GM23338 (cell line): ENCODE measurements at regions not wholly inside any gene's neighbourhood (a gene's known extent, or its start where the extent isn't known, plus 50 kb on each side); places are given as distances from the start of the nearest gene placed in this dataset.

Experiments used
- ATAC-seq: fragments of 200-7000 bp; cut with Tn5 transposase; 3 replicates; pipeline ENCODE4 v1.9.1; 2020
- DNase-seq: peaks from one replicate; pipeline ENCODE4 v3.0.0-alpha.2; 2015; ENCODE audit warnings: low spot score
- H2AFZ ChIP-seq: fragments of 200-600 bp; sonication (generic); 2 replicates; pipeline ENCODE4 v1.8.0; 2016; ENCODE audit warnings: antibody characterized with exemption, mild to moderate bottlenecking, moderate library complexity
- H3F3A ChIP-seq: fragments of 200-600 bp; sonication (generic); replicated peaks from 2 replicates; pipeline ENCODE4 v1.8.0; 2017; ENCODE audit warnings: antibody characterized with exemption, mixed run types, low read depth
- H3K27ac ChIP-seq: fragments of 200-600 bp; sonication (generic); 2 replicates; pipeline ENCODE4 v1.6.1; 2016; ENCODE audit warnings: low read depth
- H3K27me3 ChIP-seq: fragments of 200-600 bp; sonication (generic); 2 replicates; pipeline ENCODE4 v1.8.0; 2016; ENCODE audit warnings: mild to moderate bottlenecking, mixed run types, moderate library complexity; ENCODE audit not compliant: insufficient read depth
- H3K36me3 ChIP-seq: fragments of 200-600 bp; sonication (generic); 2 replicates; pipeline ENCODE4 v1.8.0; 2016; ENCODE audit warnings: mild to moderate bottlenecking; ENCODE audit not compliant: insufficient read depth
- H3K4me1 ChIP-seq: fragments of 200-600 bp; sonication (generic); 2 replicates; pipeline ENCODE4 v1.8.0; 2016; ENCODE audit warnings: mild to moderate bottlenecking, moderate library complexity; ENCODE audit not compliant: insufficient read depth
- H3K4me2 ChIP-seq: fragments of 200-600 bp; sonication (generic); 2 replicates; pipeline ENCODE4 v1.7.1; 2017; ENCODE audit warnings: mixed run types
- H3K4me3 ChIP-seq: fragments of 200-600 bp; sonication (generic); 2 replicates; pipeline ENCODE4 v1.6.1; 2016; ENCODE audit warnings: mixed run types
- H3K79me2 ChIP-seq: fragments of 200-600 bp; sonication (generic); replicated peaks from 2 replicates; pipeline ENCODE4 v1.8.0; 2017; ENCODE audit warnings: mild to moderate bottlenecking; ENCODE audit not compliant: insufficient read depth
- H3K9me2 ChIP-seq: fragments of 200-600 bp; sonication (generic); 2 replicates; pipeline ENCODE4 v1.8.0; 2017; ENCODE audit not compliant: insufficient read depth
- H4K20me1 ChIP-seq: fragments of 200-600 bp; sonication (generic); replicated peaks from 2 replicates; pipeline ENCODE4 v1.8.0; 2017; ENCODE audit warnings: mild to moderate bottlenecking; ENCODE audit not compliant: insufficient read depth
- H3K27ac Mint-ChIP-seq: 2 replicates; pipeline ENCODE4 v1.8.0; 2020; ENCODE audit warnings: inconsistent platforms, mild to moderate bottlenecking, moderate library complexity, mixed read lengths
- H3K27me3 Mint-ChIP-seq: 3 replicates; pipeline ENCODE4 v1.8.0; 2022; ENCODE audit warnings: low read depth, mild to moderate bottlenecking, moderate library complexity, mixed read lengths, inconsistent platforms; ENCODE audit not compliant: insufficient read depth, poor library complexity
- H3K36me3 Mint-ChIP-seq: 3 replicates; pipeline ENCODE4 v1.8.0; 2021; ENCODE audit warnings: low read depth, mild to moderate bottlenecking, inconsistent platforms, moderate library complexity, mixed read lengths
- H3K4me1 Mint-ChIP-seq: 3 replicates; pipeline ENCODE4 v1.8.0; 2020; ENCODE audit warnings: mild to moderate bottlenecking, inconsistent platforms, mixed read lengths
- H3K4me3 Mint-ChIP-seq: 3 replicates; pipeline ENCODE4 v1.8.0; 2021; ENCODE audit warnings: moderate library complexity, mild to moderate bottlenecking, inconsistent platforms, mixed read lengths
- H3K9me3 Mint-ChIP-seq: 3 replicates; pipeline ENCODE4 v1.8.0; 2020; ENCODE audit warnings: moderate library complexity, mild to moderate bottlenecking, inconsistent platforms, mixed read lengths
- CREB1 ChIP-seq: fragments of 250-450 bp; sonication (Bioruptor Pico); IDR thresholded peaks from 2 replicates; pipeline ENCODE4 v1.5.0; 2020; ENCODE audit warnings: low read depth, mild to moderate bottlenecking, moderate library complexity
- EZH2phosphoT487 ChIP-seq: fragments of 200-600 bp; sonication (generic); IDR thresholded peaks from one replicate; pipeline ENCODE4 v1.8.1; 2018; ENCODE audit warnings: antibody characterized with exemption; ENCODE audit not compliant: unreplicated experiment
- JUNB ChIP-seq: IDR thresholded peaks from one replicate; pipeline ENCODE4 v1.6.1; 2016; ENCODE audit warnings: antibody characterized with exemption; ENCODE audit not compliant: unreplicated experiment
- NANOG ChIP-seq: IDR thresholded peaks from 2 replicates; pipeline ENCODE4 v1.6.1; 2016; ENCODE audit warnings: antibody characterized with exemption, borderline replicate concordance
- POLR2AphosphoS5 ChIP-seq: IDR thresholded peaks from 2 replicates; pipeline ENCODE4 v1.6.1; 2016; ENCODE audit warnings: antibody characterized with exemption, low read depth
- STAT1 ChIP-seq: IDR thresholded peaks from one replicate; pipeline ENCODE4 v1.6.1; 2016; ENCODE audit warnings: antibody characterized with exemption; ENCODE audit not compliant: unreplicated experiment
- ZNF114 ChIP-seq: fragments of 250-450 bp; sonication (Bioruptor Pico); IDR thresholded peaks from 2 replicates; pipeline ENCODE4 v1.5.0; 2020; ENCODE audit warnings: mild to moderate bottlenecking, moderate library complexity
- TF ChIP-seq, protein P1 (sequence below): fragments of 250-450 bp; sonication (Bioruptor Pico); IDR thresholded peaks from 2 replicates; pipeline ENCODE4 v1.5.0; 2020; ENCODE audit warnings: mild to moderate bottlenecking, moderate library complexity
- TF ChIP-seq, protein P2 (sequence below): IDR thresholded peaks from 2 replicates; pipeline ENCODE4 v1.6.1; 2016; ENCODE audit warnings: antibody characterized with exemption

DNA sequence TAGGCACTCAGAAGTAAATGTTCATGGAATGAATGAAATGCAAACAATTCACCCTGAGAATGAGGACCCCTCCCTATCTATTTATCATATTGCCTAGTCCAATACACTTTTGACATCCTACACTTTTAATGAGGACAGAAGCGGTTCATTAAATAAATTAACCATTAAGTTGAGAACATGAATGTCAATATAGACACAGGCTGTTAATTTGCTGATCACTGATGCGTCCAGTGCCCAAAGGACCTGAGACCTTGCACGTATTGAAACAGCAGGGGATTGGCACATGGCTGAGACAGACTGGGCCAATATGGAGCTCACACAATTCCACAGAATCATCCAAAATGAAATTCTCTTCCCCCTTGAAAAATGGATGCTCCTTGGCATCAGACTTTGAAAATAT, 430.0 kb downstream of the SLC4A3 start:
- Histone ChIP-seq H3K4me2 (no peak overlapping the region), H3K27ac (no peak overlapping the region), H3F3A (no peaks in the 10 kb centered on the region), H3K27me3 (no peaks in the 10 kb centered on the region), H3K4me1 (no peaks in the 10 kb centered on the region), H4K20me1 (no peaks in the 10 kb centered on the region), H3K79me2 (no peaks in the 10 kb centered on the region), H3K4me3 (no peak overlapping the region), H3K36me3 (no peaks in the 10 kb centered on the region), H3K9me2 (peaks cover 11% of the 10 kb centered on the region; the same call in 1 of the 2 replicates), H2AFZ (0 out of 2 replicates have a peak overlapping the region, but pooled peaks have one; percentile 16)
- H3K9me3 Mint-ChIP-seq = peaks cover 23% of the 10 kb centered on the region
- peaks cover 20% of the 10 kb centered on the region for H3K36me3 Mint-ChIP-seq
- ATAC-seq (no peak), DNase-seq (no peak)
- H3K4me1 Mint-ChIP-seq = no peaks in the 10 kb centered on the region
- H3K4me3 Mint-ChIP-seq = no peak overlapping the region
- no peaks in the 10 kb centered on the region for H3K27me3 Mint-ChIP-seq
- TF ChIP-seq, protein P1, sequence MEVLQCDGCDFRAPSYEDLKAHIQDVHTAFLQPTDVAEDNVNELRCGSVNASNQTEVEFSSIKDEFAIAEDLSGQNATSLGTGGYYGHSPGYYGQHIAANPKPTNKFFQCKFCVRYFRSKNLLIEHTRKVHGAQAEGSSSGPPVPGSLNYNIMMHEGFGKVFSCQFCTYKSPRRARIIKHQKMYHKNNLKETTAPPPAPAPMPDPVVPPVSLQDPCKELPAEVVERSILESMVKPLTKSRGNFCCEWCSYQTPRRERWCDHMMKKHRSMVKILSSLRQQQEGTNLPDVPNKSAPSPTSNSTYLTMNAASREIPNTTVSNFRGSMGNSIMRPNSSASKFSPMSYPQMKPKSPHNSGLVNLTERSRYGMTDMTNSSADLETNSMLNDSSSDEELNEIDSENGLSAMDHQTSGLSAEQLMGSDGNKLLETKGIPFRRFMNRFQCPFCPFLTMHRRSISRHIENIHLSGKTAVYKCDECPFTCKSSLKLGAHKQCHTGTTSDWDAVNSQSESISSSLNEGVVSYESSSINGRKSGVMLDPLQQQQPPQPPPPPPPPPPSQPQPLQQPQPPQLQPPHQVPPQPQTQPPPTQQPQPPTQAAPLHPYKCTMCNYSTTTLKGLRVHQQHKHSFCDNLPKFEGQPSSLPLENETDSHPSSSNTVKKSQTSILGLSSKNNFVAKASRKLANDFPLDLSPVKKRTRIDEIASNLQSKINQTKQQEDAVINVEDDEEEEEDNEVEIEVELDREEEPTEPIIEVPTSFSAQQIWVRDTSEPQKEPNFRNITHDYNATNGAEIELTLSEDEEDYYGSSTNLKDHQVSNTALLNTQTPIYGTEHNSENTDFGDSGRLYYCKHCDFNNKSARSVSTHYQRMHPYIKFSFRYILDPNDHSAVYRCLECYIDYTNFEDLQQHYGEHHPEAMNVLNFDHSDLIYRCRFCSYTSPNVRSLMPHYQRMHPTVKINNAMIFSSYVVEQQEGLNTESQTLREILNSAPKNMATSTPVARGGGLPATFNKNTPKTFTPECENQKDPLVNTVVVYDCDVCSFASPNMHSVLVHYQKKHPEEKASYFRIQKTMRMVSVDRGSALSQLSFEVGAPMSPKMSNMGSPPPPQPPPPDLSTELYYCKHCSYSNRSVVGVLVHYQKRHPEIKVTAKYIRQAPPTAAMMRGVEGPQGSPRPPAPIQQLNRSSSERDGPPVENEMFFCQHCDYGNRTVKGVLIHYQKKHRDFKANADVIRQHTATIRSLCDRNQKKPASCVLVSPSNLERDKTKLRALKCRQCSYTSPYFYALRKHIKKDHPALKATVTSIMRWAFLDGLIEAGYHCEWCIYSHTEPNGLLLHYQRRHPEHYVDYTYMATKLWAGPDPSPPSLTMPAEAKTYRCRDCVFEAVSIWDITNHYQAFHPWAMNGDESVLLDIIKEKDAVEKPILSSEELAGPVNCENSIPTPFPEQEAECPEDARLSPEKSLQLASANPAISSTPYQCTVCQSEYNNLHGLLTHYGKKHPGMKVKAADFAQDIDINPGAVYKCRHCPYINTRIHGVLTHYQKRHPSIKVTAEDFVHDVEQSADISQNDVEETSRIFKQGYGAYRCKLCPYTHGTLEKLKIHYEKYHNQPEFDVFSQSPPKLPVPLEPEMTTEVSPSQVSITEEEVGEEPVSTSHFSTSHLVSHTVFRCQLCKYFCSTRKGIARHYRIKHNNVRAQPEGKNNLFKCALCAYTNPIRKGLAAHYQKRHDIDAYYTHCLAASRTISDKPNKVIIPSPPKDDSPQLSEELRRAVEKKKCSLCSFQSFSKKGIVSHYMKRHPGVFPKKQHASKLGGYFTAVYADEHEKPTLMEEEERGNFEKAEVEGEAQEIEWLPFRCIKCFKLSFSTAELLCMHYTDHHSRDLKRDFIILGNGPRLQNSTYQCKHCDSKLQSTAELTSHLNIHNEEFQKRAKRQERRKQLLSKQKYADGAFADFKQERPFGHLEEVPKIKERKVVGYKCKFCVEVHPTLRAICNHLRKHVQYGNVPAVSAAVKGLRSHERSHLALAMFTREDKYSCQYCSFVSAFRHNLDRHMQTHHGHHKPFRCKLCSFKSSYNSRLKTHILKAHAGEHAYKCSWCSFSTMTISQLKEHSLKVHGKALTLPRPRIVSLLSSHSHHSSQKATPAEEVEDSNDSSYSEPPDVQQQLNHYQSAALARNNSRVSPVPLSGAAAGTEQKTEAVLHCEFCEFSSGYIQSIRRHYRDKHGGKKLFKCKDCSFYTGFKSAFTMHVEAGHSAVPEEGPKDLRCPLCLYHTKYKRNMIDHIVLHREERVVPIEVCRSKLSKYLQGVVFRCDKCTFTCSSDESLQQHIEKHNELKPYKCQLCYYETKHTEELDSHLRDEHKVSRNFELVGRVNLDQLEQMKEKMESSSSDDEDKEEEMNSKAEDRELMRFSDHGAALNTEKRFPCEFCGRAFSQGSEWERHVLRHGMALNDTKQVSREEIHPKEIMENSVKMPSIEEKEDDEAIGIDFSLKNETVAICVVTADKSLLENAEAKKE (CRISPR knock-in tag) = no peak
- TF ChIP-seq, protein P2, sequence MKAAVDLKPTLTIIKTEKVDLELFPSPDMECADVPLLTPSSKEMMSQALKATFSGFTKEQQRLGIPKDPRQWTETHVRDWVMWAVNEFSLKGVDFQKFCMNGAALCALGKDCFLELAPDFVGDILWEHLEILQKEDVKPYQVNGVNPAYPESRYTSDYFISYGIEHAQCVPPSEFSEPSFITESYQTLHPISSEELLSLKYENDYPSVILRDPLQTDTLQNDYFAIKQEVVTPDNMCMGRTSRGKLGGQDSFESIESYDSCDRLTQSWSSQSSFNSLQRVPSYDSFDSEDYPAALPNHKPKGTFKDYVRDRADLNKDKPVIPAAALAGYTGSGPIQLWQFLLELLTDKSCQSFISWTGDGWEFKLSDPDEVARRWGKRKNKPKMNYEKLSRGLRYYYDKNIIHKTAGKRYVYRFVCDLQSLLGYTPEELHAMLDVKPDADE = no peak
- TF ChIP-seq CREB1 (CRISPR knock-in tag) = no peak
- no peak for TF ChIP-seq POLR2AphosphoS5
- TF ChIP-seq EZH2phosphoT487 = no peak
- no peak for TF ChIP-seq NANOG
- no peak for TF ChIP-seq ZNF114 (CRISPR knock-in tag)
- no peak for TF ChIP-seq JUNB
- TF ChIP-seq STAT1 = no peak
- no peak overlapping the region for H3K27ac Mint-ChIP-seq
